HG03558 (cell line): ENCODE measurements at regions not wholly inside any gene's neighbourhood (a gene's known extent, or its start where the extent isn't known, plus 50 kb on each side); places are given as distances from the start of the nearest gene placed in this dataset.

Experiments
- ATAC-seq: cut with Tn5 transposase; IDR thresholded peaks from one replicate; pipeline ENCODE4 v1.9.1; 2021; ENCODE audit warnings: moderate number of reproducible peaks; ENCODE audit not compliant: unreplicated experiment; ENCODE audit errors: extremely low read depth

GRCh38 chr3:31354373-31354772 lies 178.4 kb upstream of the STT3B start:
- no peak for ATAC-seq

- ATAC-seq, result no peak
Measured at GRCh38 chr3:31355807-31356206, 176.9 kb upstream of the STT3B start.

- no peak for ATAC-seq
Measured at GRCh38 chr3:31356941-31357340, 175.8 kb upstream of the STT3B start.

- ATAC-seq, result no peak
Measured at GRCh38 chr3:31357451-31357850, 175.3 kb upstream of the STT3B start.

- no peak for ATAC-seq
Measured at GRCh38 chr3:31358473-31359070, 174.2 kb upstream of the STT3B start.

GRCh38 chr3:31361371-31362273 lies 171.1 kb upstream of the STT3B start:
- no peak for ATAC-seq

GRCh38 chr3:31364188-31364587 lies 168.5 kb upstream of the STT3B start:
- no peak for ATAC-seq

GRCh38 chr3:31364711-31365110 lies 168.0 kb upstream of the STT3B start:
- ATAC-seq, result no peak

- no peak for ATAC-seq
Measured at GRCh38 chr3:31367518-31367917, 165.2 kb upstream of the STT3B start.

GRCh38 chr3:31369637-31370379 lies 162.9 kb upstream of the STT3B start:
- ATAC-seq, result no peak

- ATAC-seq, result no peak
Measured at GRCh38 chr3:31370380-31370666, 162.4 kb upstream of the STT3B start.

GRCh38 chr3:31370681-31371080 lies 162.0 kb upstream of the STT3B start:
- no peak for ATAC-seq

GRCh38 chr3:31371484-31372177 lies 161.1 kb upstream of the STT3B start:
- ATAC-seq, result no peak

GRCh38 chr3:31373681-31374080 lies 159.0 kb upstream of the STT3B start:
- no peak for ATAC-seq

- no peak for ATAC-seq
Measured at GRCh38 chr3:31377045-31377642, 155.6 kb upstream of the STT3B start.

GRCh38 chr3:31378231-31378630 lies 154.5 kb upstream of the STT3B start:
- no peak for ATAC-seq

- no peak for ATAC-seq
Measured at GRCh38 chr3:31379598-31379997, 153.1 kb upstream of the STT3B start.

- no peak for ATAC-seq
Measured at GRCh38 chr3:31382856-31383255, 149.9 kb upstream of the STT3B start.

GRCh38 chr3:31384117-31384516 lies 148.6 kb upstream of the STT3B start:
- no peak for ATAC-seq

- ATAC-seq, result no peak
Measured at GRCh38 chr3:31389939-31390338, 142.8 kb upstream of the STT3B start.
